Gastroesophageal sphincter (tissue), 4 donors: ENCODE measurements at regions not wholly inside any gene's neighbourhood (a gene's known extent, or its start where the extent isn't known, plus 50 kb on each side); places are given as distances from the start of the nearest gene placed in this dataset.

Experiments used
- ATAC-seq: fragments of 150-250 bp; one replicate; pipeline ENCODE4 v1.9.1; 2016; ENCODE audit warnings: mild to moderate bottlenecking, moderate library complexity
- H3K27ac ChIP-seq, 4 donors: fragments of 200-600 bp; sonication (generic) in 3 of 4; 1 replicate in 3 of 4; 2 replicates in 1 of 4; pipeline ENCODE4 v1.5.1; 2016 to 2019
- H3K27me3 ChIP-seq: fragments of 200-600 bp; sonication (generic); one replicate; pipeline ENCODE4 v1.5.1; 2019
- H3K36me3 ChIP-seq, 2 donors: fragments of 200-600 bp; sonication (generic); one replicate each; pipeline ENCODE4 v1.5.1; 2019; ENCODE audit warnings: control low read depth in 1 of 2
- H3K4me1 ChIP-seq, 3 donors: fragments of 200-600 bp; sonication (generic); 1 replicate in 2 of 3; 2 replicates in 1 of 3; pipeline ENCODE4 v1.5.1; 2016 to 2019; ENCODE audit warnings: control low read depth in 2 of 3
- H3K4me3 ChIP-seq, 2 donors: fragments of 200-600 bp; sonication (generic); one replicate each; pipeline ENCODE4 v1.5.1; 2019; ENCODE audit warnings: mild to moderate bottlenecking in 1 of 2, moderate library complexity in 1 of 2
- H3K9me3 ChIP-seq, 3 donors: fragments of 200-600 bp; sonication (generic); one replicate each; pipeline ENCODE4 v1.5.1; 2017 to 2019; ENCODE audit warnings: control low read depth in 2 of 3
- EP300 ChIP-seq: sonication (generic); formaldehyde crosslinking; IDR thresholded peaks from one replicate; pipeline ENCODE4 v1.6.1; 2017; ENCODE audit warnings: antibody characterized with exemption, mild to moderate bottlenecking
- POLR2A ChIP-seq, 2 donors: fragments of 450-650 bp; IDR thresholded peaks; one replicate each; pipeline ENCODE4 v1.6.1; 2017; ENCODE audit warnings: antibody characterized with exemption in 2 of 2, mild to moderate bottlenecking in 2 of 2, moderate library complexity in 1 of 2
- POLR2AphosphoS5 ChIP-seq: sonication (generic); formaldehyde crosslinking; IDR thresholded peaks from one replicate; pipeline ENCODE4 v1.6.1; 2017; ENCODE audit warnings: antibody characterized with exemption
- WGBS, 2 donors: methylation state at CpG; one replicate each; pipeline ENCODE4 v1.1.5; 2018; ENCODE audit warnings: low coverage in 1 of 2; 5-methylcytosine and 5-hydroxymethylcytosine counted together
- TF ChIP-seq, protein P1 (sequence below), 4 experiments: fragments of 200-600 bp in 2 of 4; fragments of 450-650 bp in 2 of 4; sonication (generic) in 1 of 4; IDR thresholded peaks; one replicate each; pipeline ENCODE4 v1.5.1; 2017 to 2019; ENCODE audit warnings: antibody characterized with exemption in 4 of 4, mild to moderate bottlenecking in 2 of 4, moderate library complexity in 2 of 4

DNA sequence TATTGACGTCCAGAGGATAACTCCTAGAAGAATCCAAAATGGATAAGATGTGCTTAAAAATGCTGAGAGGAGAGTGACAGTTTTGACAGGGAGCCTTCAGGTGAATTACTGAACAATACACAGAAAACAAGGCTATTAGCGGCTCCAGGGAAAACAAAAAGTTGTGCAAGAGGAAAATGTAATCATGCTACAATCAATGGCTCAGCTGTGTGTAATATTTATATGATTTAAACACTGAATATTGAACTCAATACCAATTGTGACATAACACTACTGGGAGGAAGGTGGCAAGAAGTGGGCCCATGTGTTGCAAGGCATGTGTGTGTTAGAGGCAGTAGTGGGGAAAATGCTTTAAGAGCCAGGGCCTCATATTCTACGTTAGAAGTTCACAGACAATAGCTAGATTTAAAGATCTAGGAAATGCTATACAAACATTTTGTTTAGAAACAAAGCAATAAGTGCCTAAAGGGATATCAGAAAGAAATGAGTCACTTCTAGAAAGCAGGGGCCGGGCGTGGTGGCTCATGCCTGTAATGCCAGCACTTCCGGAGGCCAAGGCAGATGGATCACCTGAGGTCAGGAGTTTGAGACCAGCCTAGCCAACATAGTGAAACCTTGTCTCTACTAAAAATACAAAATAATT lies 253.2 kb upstream of the IRX5 start:
- H3K36me3 ChIP-seq = no peaks in the 10 kb centered on the region
- H3K4me3 ChIP-seq = no peak overlapping the region
- no peak for ATAC-seq
- TF ChIP-seq, protein P1, sequence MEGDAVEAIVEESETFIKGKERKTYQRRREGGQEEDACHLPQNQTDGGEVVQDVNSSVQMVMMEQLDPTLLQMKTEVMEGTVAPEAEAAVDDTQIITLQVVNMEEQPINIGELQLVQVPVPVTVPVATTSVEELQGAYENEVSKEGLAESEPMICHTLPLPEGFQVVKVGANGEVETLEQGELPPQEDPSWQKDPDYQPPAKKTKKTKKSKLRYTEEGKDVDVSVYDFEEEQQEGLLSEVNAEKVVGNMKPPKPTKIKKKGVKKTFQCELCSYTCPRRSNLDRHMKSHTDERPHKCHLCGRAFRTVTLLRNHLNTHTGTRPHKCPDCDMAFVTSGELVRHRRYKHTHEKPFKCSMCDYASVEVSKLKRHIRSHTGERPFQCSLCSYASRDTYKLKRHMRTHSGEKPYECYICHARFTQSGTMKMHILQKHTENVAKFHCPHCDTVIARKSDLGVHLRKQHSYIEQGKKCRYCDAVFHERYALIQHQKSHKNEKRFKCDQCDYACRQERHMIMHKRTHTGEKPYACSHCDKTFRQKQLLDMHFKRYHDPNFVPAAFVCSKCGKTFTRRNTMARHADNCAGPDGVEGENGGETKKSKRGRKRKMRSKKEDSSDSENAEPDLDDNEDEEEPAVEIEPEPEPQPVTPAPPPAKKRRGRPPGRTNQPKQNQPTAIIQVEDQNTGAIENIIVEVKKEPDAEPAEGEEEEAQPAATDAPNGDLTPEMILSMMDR (IDR thresholded peaks at IDR 0.05) = no peak
- TF ChIP-seq POLR2AphosphoS5 = no peak
- TF ChIP-seq POLR2A (IDR thresholded peaks at IDR 0.05) = no peak
- TF ChIP-seq EP300 = no peak
- 75 to 77% methylated on average over 2 to 6 of the region's 6 CpGs for WGBS, 2 donors
- no peaks in the 10 kb centered on the region for H3K9me3 ChIP-seq
- H3K27me3 ChIP-seq = peaks cover 6% of the 10 kb centered on the region
- H3K4me1 ChIP-seq = no peaks in the 10 kb centered on the region
- no peak overlapping the region for H3K27ac ChIP-seq

DNA sequence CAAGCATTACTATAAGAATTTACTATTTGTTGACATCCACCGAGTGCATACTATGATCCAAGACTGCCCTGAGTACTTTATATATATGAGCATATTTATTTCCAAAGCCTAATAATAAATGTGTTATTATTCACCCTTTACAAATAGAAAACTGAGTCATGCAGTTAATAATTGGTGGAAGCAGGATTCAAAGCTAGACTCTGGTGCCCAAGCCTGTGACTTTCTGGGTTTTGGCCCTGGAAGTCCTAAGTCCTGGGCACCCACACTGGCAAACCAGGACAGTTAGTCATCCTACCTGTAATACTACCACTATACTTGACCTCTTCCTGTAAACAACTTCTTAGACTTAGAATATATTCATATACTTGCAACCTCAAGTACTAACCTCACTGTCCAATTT lies 257.4 kb upstream of the IRX5 start:
- 50% methylated on average over 1 of the region's 1 CpG for WGBS, 2 donors
- Histone ChIP-seq H3K27me3 (peaks cover 6% of the 10 kb centered on the region), H3K27ac (no peak overlapping the region), H3K4me3 (no peak overlapping the region), H3K4me1 (no peaks in the 10 kb centered on the region), H3K36me3 (no peaks in the 10 kb centered on the region), H3K9me3 (peaks cover 0 to 8% (median 0%) of the 10 kb centered on the region in 3 donors)
- no peak for ATAC-seq
- TF ChIP-seq, protein P1 (IDR thresholded peaks at IDR 0.05) = no peak
- TF ChIP-seq EP300 = no peak
- no peak for TF ChIP-seq POLR2AphosphoS5
- TF ChIP-seq POLR2A (IDR thresholded peaks at IDR 0.05) = no peak

DNA sequence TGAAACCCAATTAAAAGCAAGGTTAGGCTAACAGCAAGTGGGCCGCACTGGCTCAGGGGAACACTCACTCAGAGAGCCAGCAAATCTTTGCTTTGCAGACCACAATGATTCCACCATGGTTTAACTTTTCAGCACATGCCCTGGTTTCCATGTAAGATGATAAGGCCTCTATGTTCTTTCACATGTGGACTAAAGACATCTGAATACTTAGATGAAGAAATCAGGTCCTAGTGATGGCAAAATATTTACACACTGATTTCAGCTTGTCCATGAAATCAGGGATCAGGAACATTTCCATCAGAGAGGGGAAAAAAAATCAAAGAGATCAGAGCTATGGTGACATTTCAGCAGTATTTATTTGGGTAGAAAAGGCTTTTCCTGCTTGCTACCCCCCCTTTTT lies 258.2 kb upstream of the IRX5 start:
- ATAC-seq = no peak
- H3K36me3 ChIP-seq = no peaks in the 10 kb centered on the region
- H3K27me3 ChIP-seq = peaks cover 6% of the 10 kb centered on the region
- peaks cover 0 to 8% (median 0%) of the 10 kb centered on the region in 3 donors for H3K9me3 ChIP-seq
- WGBS, 2 donors = 89 to 100% methylated on average over 1 of the region's 1 CpG
- no peak overlapping the region for H3K27ac ChIP-seq
- no peak for TF ChIP-seq POLR2AphosphoS5
- no peak for TF ChIP-seq POLR2A (IDR thresholded peaks at IDR 0.05)
- TF ChIP-seq, protein P1 (IDR thresholded peaks at IDR 0.05) = no peak
- no peak for TF ChIP-seq EP300
- H3K4me1 ChIP-seq = no peaks in the 10 kb centered on the region
- no peak overlapping the region for H3K4me3 ChIP-seq

DNA sequence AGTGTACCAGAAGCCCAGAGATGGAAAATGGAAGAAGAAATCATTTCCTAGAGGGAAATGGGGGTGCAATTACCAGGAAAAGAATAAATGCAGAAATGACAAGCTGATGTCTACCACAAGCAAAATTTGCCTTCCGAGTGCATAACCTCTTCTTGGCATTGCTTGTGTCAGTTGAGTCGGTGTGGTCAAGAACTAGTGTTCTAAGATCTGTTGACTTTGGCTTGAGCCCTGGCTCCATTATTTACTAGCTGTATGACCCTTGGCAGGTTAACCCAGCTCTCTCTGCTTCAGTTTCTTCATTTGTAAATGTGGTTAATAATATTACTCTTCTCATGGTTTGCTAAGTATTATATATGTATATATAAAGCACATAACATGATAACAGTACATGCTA lies 273.0 kb upstream of the IRX5 start:
- peaks cover 0 to 17% (median 0%) of the 10 kb centered on the region in 3 donors for H3K9me3 ChIP-seq
- ATAC-seq = no peak
- H3K27me3 ChIP-seq = peaks cover 85% of the 10 kb centered on the region
- WGBS, 2 donors = 62 to 69% methylated on average over 2 of the region's 2 CpGs
- no peak overlapping the region for H3K27ac ChIP-seq
- H3K4me1 ChIP-seq = peaks cover 0 to 19% (median 0%) of the 10 kb centered on the region in 3 donors
- TF ChIP-seq, protein P1 (IDR thresholded peaks at IDR 0.05) = no peak
- no peak for TF ChIP-seq POLR2A (IDR thresholded peaks at IDR 0.05)
- TF ChIP-seq POLR2AphosphoS5 = no peak
- no peak for TF ChIP-seq EP300
- no peak overlapping the region for H3K4me3 ChIP-seq
- H3K36me3 ChIP-seq = no peaks in the 10 kb centered on the region

DNA sequence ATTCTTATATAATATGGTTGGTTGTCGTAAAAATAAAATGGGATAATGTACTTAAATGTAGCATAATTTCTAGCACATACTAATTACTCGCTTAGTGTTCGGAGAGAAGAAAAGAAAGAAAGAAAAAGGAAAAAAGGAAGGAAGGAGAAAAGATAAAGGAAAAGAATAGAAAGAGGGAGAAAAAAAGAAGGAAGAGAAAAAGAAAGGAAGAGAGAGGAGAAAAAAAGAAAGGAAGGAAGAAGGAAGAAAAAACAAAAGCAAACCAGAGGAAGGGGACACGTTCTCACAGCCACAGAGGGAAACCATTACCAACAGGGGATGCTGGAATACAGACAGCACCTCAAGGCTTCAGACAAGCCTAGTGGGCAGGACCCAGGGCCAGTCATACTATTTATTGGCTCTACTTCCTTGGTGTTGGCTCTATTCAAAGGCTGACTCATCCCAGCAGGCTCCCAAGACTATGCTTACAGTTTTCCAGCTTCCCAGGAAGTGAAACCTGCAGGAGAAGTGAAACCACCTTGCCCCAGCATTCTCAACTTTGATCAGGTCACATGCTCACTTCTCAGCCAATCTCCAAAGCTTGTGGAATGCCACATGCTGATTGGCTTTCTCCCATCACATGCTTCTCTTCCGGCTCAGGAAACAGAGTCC lies 273.5 kb upstream of the IRX5 start:
- Histone ChIP-seq H3K27ac (no peak overlapping the region), H3K4me3 (no peak overlapping the region), H3K36me3 (no peaks in the 10 kb centered on the region), H3K27me3 (peaks cover 89% of the 10 kb centered on the region), H3K4me1 (peaks cover 0 to 19% (median 0%) of the 10 kb centered on the region in 3 donors), H3K9me3 (peaks cover 0 to 12% (median 0%) of the 10 kb centered on the region in 3 donors)
- ATAC-seq = no peak
- no peak for TF ChIP-seq EP300
- no peak for TF ChIP-seq POLR2A (IDR thresholded peaks at IDR 0.05)
- no peak for TF ChIP-seq POLR2AphosphoS5
- TF ChIP-seq, protein P1 (IDR thresholded peaks at IDR 0.05) = no peak
- WGBS, 2 donors = 79 to 89% methylated on average over 4 of the region's 5 CpGs
